K562 (cell line): ENCODE measurements at regions not wholly inside any gene's neighbourhood (a gene's known extent, or its start where the extent isn't known, plus 50 kb on each side); places are given as distances from the start of the nearest gene placed in this dataset.
A peak's percentile ranks its signal among the peaks of the same experiment; 100 is the strongest.

Experiments
- CREM ChIP-seq: IDR thresholded peaks from 2 replicates; pipeline ENCODE4 v1.6.1; 2014; ENCODE audit warnings: antibody characterized with exemption, low read depth
- HDAC2 ChIP-seq: fragments of 450-650 bp; IDR thresholded peaks from 2 replicates; pipeline ENCODE4 v1.6.1; 2016; ENCODE audit warnings: mild to moderate bottlenecking
- JUND ChIP-seq, 2 experiments: IDR thresholded peaks; 2 replicates in 1 of 2; 3 replicates in 1 of 2; pipeline ENCODE4 v1.6.1; 2011; ENCODE audit warnings: borderline replicate concordance in 2 of 2, low read depth in 2 of 2, low read length in 2 of 2, improper control_type of control experiment in 1 of 2, missing biosample characterization in 1 of 2, missing genetic modification characterization in 1 of 2, missing genetic modification reagents in 1 of 2
- MAFG ChIP-seq: fragments of 450-650 bp; conservative IDR thresholded peaks from 2 replicates; pipeline ENCODE4 v1.6.1; 2016; ENCODE audit warnings: missing genetic modification characterization, missing compliant biosample characterization
- NELFE ChIP-seq: IDR thresholded peaks from 2 replicates; pipeline ENCODE4 v1.6.1; 2011; ENCODE audit warnings: mild to moderate bottlenecking; ENCODE audit not compliant: insufficient read depth, insufficient read length
- NUFIP1 ChIP-seq: fragments of 450-650 bp; IDR thresholded peaks from 2 replicates; pipeline ENCODE4 v1.6.1; 2018; ENCODE audit not compliant: partially characterized antibody
- POLR2B ChIP-seq: fragments of 450-650 bp; IDR thresholded peaks from 2 replicates; pipeline ENCODE4 v1.6.1; 2018; ENCODE audit warnings: low read depth; ENCODE audit not compliant: partially characterized antibody
- SMARCC2 ChIP-seq: fragments of 450-650 bp; IDR thresholded peaks from 2 replicates; pipeline ENCODE4 v1.6.1; 2017; ENCODE audit warnings: antibody characterized with exemption, moderate library complexity, mild to moderate bottlenecking, low read depth
- TSHZ1 ChIP-seq: fragments of 250-450 bp; sonication (Bioruptor Pico); IDR thresholded peaks from 2 replicates; pipeline ENCODE4 v1.4.0; 2020; ENCODE audit warnings: mild to moderate bottlenecking, moderate library complexity
- WHSC1 ChIP-seq: IDR thresholded peaks from one replicate; pipeline ENCODE4 v1.6.1; 2012; ENCODE audit warnings: low read length, control low read depth, inconsistent platforms
- ZNF121 ChIP-seq: sonication (generic); formaldehyde crosslinking; conservative IDR thresholded peaks from 2 replicates; pipeline ENCODE4 v1.8.0; 2022; ENCODE audit warnings: missing genetic modification reagents
- ZNF507 ChIP-seq: conservative IDR thresholded peaks from 2 replicates; pipeline ENCODE4 v1.6.1; 2017; ENCODE audit warnings: missing genetic modification characterization, missing compliant biosample characterization
- ZNF589 ChIP-seq: fragments of 200-800 bp; sonication (Bioruptor generic); IDR thresholded peaks from 2 replicates; pipeline ENCODE4 v1.6.1; 2016; ENCODE audit warnings: low read depth, missing genetic modification characterization, missing compliant biosample characterization
- ZNF76 ChIP-seq: fragments of 250-450 bp; sonication (Bioruptor Pico); IDR thresholded peaks from 2 replicates; pipeline ENCODE4 v1.4.0; 2020; ENCODE audit warnings: mild to moderate bottlenecking, moderate library complexity, borderline replicate concordance
- ZNF764 ChIP-seq: fragments of 250-450 bp; sonication (Bioruptor Pico); IDR thresholded peaks from 2 replicates; pipeline ENCODE4 v1.4.0; 2020; ENCODE audit warnings: low read depth, mild to moderate bottlenecking, moderate library complexity
- ZNF766 ChIP-seq: fragments of 200-800 bp; sonication (Bioruptor generic); conservative IDR thresholded peaks from 2 replicates; pipeline ENCODE4 v1.6.1; 2016; ENCODE audit warnings: missing genetic modification characterization, missing compliant biosample characterization
- TF ChIP-seq, protein P1 (sequence below), 2 experiments: fragments of 450-650 bp; IDR thresholded peaks; 2 replicates each; pipeline ENCODE4 v1.6.1; 2016; ENCODE audit warnings: mild to moderate bottlenecking in 2 of 2, borderline replicate concordance in 1 of 2, low read depth in 1 of 2, moderate library complexity in 1 of 2

- no peak for TF ChIP-seq MAFG (tag)
- TF ChIP-seq TSHZ1 (CRISPR knock-in tag): no peak
- TF ChIP-seq ZNF766 (CRISPR knock-in tag): 0 out of 2 replicates have a peak, but pooled peaks have one; percentile 27
- TF ChIP-seq HDAC2: no peak
- TF ChIP-seq ZNF764 (CRISPR knock-in tag): no peak
- TF ChIP-seq SMARCC2: no peak
- TF ChIP-seq WHSC1: no peak
- no peak for TF ChIP-seq ZNF121 (CRISPR knock-in tag)
- TF ChIP-seq ZNF507: no peak
- no peak for TF ChIP-seq NELFE
- no peak for TF ChIP-seq ZNF589
- TF ChIP-seq CREM: peak; percentile 62
- TF ChIP-seq, protein P1, sequence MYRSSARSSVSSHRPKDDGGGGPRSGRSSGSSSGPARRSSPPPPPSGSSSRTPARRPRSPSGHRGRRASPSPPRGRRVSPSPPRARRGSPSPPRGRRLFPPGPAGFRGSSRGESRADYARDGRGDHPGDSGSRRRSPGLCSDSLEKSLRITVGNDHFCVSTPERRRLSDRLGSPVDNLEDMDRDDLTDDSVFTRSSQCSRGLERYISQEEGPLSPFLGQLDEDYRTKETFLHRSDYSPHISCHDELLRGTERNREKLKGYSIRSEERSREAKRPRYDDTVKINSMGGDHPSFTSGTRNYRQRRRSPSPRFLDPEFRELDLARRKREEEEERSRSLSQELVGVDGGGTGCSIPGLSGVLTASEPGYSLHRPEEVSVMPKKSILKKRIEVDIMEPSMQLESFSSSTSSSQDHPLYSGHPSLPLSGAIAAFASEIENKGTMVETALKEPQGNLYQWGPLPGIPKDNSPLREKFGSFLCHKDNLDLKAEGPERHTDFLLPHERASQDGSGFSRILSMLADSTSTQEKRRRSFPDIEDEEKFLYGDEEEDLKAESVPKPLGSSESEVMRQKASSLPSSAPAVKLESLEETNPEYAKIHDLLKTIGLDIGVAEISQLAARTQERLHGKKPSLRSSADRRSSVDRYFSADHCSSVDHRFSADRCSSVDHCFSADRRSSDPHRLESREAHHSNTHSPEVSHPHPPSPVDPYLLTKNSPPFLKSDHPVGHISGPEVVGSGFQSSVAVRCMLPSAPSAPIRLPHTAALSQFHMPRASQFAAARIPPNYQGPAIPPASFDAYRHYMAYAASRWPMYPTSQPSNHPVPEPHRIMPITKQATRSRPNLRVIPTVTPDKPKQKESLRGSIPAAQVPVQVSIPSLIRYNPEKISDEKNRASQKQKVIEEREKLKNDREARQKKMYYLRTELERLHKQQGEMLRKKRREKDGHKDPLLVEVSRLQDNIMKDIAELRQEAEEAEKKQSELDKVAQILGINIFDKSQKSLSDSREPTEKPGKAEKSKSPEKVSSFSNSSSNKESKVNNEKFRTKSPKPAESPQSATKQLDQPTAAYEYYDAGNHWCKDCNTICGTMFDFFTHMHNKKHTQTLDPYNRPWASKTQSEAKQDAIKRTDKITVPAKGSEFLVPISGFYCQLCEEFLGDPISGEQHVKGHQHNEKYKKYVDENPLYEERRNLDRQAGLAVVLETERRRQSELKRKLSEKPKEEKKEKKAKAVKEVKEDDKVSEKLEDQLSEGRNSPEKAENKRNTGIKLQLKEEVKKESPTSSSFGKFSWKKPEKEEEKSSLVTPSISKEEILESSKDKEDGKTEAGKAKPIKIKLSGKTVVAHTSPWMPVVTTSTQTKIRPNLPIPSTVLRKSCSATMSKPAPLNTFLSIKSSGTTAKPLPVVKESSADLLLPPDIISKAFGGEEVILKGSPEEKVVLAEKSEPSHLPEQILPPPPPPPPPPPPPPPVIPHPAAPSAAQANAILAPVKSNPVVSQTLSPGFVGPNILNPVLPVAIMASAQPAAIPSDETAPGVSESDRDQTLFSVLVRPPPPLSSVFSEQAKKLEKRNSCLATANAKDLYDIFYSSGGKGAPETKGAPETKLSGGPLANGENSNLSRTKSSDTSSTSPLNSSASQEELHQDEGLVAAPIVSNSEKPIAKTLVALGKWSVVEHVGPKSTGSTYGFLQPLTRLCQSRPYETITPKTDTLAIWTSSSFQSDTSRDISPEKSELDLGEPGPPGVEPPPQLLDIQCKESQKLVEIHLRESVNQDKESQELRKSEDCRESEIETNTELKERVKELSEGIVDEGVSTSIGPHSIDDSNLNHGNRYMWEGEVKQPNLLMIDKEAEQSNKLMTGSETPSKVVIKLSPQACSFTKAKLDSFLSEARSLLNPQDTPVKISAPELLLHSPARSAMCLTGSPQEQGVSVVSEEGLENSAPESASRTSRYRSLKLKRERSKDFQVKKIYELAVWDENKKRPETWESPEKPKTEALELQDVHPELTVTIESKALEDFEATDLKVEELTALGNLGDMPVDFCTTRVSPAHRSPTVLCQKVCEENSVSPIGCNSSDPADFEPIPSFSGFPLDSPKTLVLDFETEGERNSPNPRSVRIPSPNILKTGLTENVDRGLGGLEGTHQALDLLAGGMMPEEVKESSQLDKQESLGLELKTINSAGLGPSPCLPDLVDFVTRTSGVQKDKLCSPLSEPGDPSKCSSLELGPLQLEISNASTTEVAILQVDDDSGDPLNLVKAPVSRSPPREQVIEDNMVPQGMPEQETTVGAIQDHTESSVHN (IDR thresholded peaks at IDR 0.05; ENCODE audit: borderline replicate concordance in 1 of 2, low read depth in 1 of 2): peak in 1 of 2 experiments; percentile 58; a peak in 1 of 4 replicates
- TF ChIP-seq NUFIP1: no peak
- TF ChIP-seq ZNF76 (CRISPR knock-in tag): no peak
- no peak for TF ChIP-seq POLR2B
- TF ChIP-seq JUND (IDR thresholded peaks at IDR 0.05; ENCODE audit: borderline replicate concordance, low read depth, low read length): peak; percentile 75
- peak; percentile 89; the same call in 2 of the 3 replicates for TF ChIP-seq JUND (tag; IDR thresholded peaks at IDR 0.05; ENCODE audit: borderline replicate concordance, low read depth, low read length)
Measured at GRCh38 chr2:64730551-64731262, 77.0 kb upstream of the SERTAD2 start (continued).
